HG03520 (cell line): ENCODE measurements at regions not wholly inside any gene's neighbourhood (a gene's known extent, or its start where the extent isn't known, plus 50 kb on each side); places are given as distances from the start of the nearest gene placed in this dataset.
"Not testable (repeated sequence)": the region's sequence is repeated elsewhere in the genome, so short reads cannot be mapped to it uniquely, and the experiment has no call there.

Experiments
- ATAC-seq: cut with Tn5 transposase; IDR thresholded peaks from one replicate; pipeline ENCODE4 v1.9.1; 2021; ENCODE audit warnings: mild to moderate bottlenecking, moderate library complexity; ENCODE audit not compliant: unreplicated experiment

- no peak for ATAC-seq
These were observed 902.1 kb downstream of the TRAM1L1 start for GRCh38 chr4:116183241-116183640.

GRCh38 chr4:116180157-116180601 lies 905.2 kb downstream of the TRAM1L1 start:
- peak; percentile 45 for ATAC-seq

- ATAC-seq: not testable (repeated sequence)
These were observed 934.0 kb downstream of the TRAM1L1 start for GRCh38 chr4:116151371-116151770.

GRCh38 chr4:116150152-116150551 lies 935.2 kb downstream of the TRAM1L1 start:
- no peak for ATAC-seq

GRCh38 chr4:116143198-116143597 lies 942.2 kb downstream of the TRAM1L1 start:
- no peak for ATAC-seq

DNA sequence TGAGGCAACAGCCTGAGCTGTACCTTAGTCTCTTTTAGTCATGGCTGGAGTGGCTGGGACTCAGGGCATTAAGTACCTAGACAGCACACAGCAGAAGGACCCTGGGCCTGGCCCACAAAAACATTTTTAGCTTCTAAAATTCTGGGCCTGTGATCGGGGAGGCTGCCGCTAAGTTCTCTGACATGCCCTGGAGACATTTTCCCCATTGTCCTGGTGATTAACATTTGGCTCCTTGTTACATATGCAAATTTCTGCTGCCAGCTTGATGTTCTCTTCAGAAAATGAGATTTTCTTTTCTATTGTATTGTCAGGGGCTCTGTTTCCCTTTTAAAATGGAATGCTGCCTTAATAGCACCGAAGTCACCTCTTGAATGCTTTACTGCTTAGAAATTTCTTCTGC lies 952.4 kb downstream of the TRAM1L1 start:
- no peak for ATAC-seq

DNA sequence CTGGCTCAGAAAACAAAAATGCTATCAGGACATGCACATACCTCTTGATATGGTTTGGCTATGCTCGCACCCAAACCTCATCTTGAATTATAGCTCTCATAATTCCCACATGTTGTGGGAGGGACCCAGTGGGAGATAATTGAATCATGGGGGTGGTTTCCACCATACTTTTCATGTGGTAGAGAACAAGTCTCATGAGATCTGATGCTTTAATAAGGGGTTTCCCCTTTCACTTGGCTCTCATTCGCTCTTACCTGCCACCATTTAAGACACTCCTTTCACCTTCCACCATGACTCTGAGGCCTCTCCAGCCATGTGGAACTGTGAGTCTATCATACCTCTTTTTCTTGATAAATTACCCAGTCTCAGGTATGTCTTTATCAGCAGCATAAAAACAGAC lies 958.6 kb downstream of the TRAM1L1 start:
- no peak for ATAC-seq

GRCh38 chr4:116122124-116122523 lies 963.3 kb downstream of the TRAM1L1 start:
- no peak for ATAC-seq

GRCh38 chr4:116118221-116118620 lies 967.2 kb downstream of the TRAM1L1 start:
- ATAC-seq: no peak

GRCh38 chr4:116112861-116113260 lies 972.5 kb downstream of the TRAM1L1 start:
- not testable (repeated sequence) for ATAC-seq

DNA sequence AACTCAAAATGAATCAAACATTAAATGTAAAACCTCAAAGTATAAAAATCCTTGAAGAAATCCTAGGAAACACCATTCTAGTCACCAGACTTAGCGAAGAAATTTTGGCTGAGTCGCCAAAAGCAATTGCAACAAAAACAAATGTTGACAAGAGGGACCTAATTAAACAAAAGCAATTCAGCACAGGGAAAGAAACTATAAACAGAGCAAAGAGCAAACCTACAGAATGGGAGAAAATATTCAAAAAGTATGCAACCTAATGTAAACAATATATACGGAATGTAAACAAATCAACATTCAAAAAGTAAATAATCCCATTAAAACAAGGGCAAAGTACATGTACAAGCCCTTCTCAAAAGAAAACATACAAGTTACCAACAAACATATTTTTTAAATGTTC lies 974.7 kb downstream of the TRAM1L1 start:
- no peak for ATAC-seq

DNA sequence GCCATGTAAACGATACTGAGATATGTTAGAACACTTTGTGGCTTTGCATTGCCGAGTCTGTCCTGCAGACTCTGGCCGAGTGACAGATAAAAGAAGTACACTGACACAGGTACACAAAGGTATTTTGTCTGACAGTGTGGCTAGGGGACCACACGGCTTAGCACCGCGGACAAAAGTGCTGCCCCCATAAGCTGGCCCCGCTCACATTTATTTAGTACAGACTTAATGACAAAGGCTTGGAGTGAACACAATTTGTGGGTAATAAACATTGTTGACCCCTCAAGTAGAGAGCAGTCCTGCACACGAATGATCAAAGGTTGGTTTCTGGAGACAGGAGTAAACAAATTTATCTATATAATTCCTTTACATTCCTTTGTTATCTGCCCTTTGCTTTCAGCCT lies 976.8 kb downstream of the TRAM1L1 start:
- ATAC-seq: no peak

GRCh38 chr4:116101321-116101720 lies 984.1 kb downstream of the TRAM1L1 start:
- ATAC-seq: no peak

DNA sequence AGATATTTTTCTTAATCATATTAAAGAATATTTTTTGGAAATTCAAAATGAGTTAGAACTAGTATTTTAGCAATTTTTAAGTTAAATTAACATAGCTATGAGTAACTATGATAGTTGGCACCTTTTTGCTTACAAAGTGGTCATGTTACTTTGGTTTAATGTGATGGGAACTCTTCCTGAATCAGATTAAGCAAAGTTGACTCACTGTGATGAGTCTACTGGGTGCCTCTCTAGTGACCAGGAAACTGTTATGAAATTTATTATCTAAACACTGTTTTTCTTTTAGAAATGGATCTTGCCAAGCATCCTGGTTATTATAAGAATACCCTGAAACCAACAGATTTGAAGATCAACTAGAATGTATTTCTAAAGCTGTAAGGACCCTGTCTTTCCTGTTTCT lies 985.8 kb downstream of the TRAM1L1 start:
- no peak for ATAC-seq

- not testable (repeated sequence) for ATAC-seq
These were observed 983.9 kb upstream of the NDST4 start for GRCh38 chr4:116097353-116097752.

GRCh38 chr4:116092961-116093360 lies 979.5 kb upstream of the NDST4 start:
- no peak for ATAC-seq

DNA sequence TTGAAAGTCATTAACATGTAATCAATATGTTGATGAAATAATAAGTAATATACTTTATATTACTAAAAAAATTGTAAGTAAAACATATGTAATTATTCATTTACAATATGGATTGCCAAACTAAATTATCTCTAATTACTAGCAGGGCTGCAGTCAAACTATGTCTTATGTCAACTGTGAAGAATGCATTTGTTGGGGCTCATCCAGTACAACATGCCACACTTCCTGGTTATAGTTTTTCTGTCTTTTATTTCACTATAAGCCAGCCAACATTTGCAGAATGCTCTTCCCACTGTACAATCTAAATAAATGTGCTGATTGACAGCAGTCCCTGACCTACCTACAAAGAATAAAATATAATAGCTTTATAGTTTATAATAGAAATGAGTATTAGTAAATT lies 975.4 kb upstream of the NDST4 start:
- ATAC-seq: no peak

- ATAC-seq: no peak
These were observed 969.5 kb upstream of the NDST4 start for GRCh38 chr4:116082808-116083366.

- no peak for ATAC-seq
These were observed 959.6 kb upstream of the NDST4 start for GRCh38 chr4:116073051-116073450.

DNA sequence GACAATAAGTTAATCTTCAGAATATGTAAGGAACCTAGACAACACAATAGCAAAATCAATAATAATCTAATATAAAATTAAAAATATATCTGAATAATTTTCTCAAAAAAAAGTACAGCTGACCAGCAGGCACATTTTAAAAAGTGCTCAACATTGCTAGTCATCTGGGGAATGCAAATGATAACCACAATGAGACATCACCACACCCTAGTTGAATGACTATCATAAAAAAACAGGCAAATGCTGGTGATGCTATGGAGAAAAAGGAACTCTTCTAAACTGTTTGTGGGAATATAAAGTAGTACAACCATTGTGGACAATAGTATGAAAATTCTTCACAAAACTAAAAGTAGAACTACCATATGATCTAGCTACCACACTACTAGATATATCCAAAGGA lies 956.9 kb upstream of the NDST4 start:
- no peak for ATAC-seq

DNA sequence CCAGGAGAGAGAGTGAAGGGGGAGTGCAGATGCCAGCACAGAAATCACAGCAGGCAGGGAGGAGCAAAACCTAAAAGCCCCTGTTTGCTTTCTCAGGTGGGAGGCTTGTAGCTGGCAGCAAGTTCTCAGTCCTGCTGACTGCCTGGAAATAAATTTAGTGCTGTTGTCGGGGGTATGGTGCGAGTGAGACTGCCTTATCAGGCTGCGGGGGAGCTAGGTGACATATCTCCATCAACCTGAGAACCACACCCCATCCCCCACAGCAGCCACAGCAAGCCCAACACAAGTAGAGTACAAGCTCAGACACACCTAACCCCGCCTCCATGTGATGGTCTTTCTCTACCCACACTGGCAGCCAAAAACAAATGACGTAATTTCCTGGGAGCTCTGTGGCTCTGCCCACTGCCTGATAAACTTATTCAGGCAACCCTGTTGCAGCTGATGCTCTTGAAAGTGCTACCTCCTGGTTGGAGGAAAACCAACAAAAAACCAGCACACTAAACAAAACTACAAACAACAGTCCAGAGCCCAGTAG lies 953.4 kb upstream of the NDST4 start:
- ATAC-seq: no peak

GRCh38 chr4:116064331-116064730 lies 950.9 kb upstream of the NDST4 start:
- ATAC-seq: no peak

DNA sequence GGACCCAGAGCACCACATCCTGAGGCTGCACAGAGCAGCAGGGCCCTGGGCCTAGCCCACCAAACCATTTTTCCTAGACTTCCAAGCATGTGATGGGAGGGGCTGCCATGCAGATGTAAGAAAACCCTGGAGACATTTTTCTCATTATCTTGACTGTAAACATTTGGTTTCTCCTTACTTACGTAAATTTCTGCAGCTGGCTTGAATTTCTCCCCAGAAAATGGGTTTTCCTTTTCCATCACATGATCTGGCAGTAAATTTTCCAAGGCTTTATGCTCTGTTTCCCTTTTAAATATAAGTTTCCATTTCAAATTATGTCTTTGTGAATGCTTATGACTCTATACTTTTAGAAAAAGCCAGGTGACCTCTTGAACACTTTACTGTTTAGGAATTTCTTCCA lies 945.9 kb upstream of the NDST4 start:
- no peak for ATAC-seq
